Medulla oblongata (tissue), 1 donor: ENCODE measurements at regions not wholly inside any gene's neighbourhood (a gene's known extent, or its start where the extent isn't known, plus 50 kb on each side); places are given as distances from the start of the nearest gene placed in this dataset.

Experiments used
- DNase-seq: peaks from one replicate; pipeline ENCODE4 v3.0.0-alpha.2; 2015; ENCODE audit errors: extremely low spot score

- no peak for DNase-seq
Measured at GRCh38 chr2:137824501-137824900, 139.8 kb upstream of the HNMT start.

- DNase-seq = no peak
Measured at GRCh38 chr2:137826373-137827372, 137.6 kb upstream of the HNMT start.

GRCh38 chr2:137828624-137829023 is 135.6 kb upstream of the HNMT start:
- DNase-seq = no peak

GRCh38 chr2:137829251-137829650 is 135.0 kb upstream of the HNMT start:
- DNase-seq = no peak

GRCh38 chr2:137834760-137835379 is 129.4 kb upstream of the HNMT start:
- no peak for DNase-seq

- DNase-seq = no peak
Measured at GRCh38 chr2:137836671-137837070, 127.6 kb upstream of the HNMT start.

GRCh38 chr2:137837830-137838229 is 126.4 kb upstream of the HNMT start:
- DNase-seq = no peak

- DNase-seq = peak; percentile 56
Measured at GRCh38 chr2:137838255-137839092, 125.8 kb upstream of the HNMT start.

- no peak for DNase-seq
Measured at GRCh38 chr2:137842430-137842829, 121.8 kb upstream of the HNMT start.

- DNase-seq = no peak
Measured at GRCh38 chr2:137842952-137843351, 121.3 kb upstream of the HNMT start.

GRCh38 chr2:137845422-137845821 is 118.9 kb upstream of the HNMT start:
- DNase-seq = no peak

GRCh38 chr2:137846993-137847392 is 117.3 kb upstream of the HNMT start:
- no peak for DNase-seq

- DNase-seq = no peak
Measured at GRCh38 chr2:137847443-137847842, 116.8 kb upstream of the HNMT start.

- DNase-seq = no peak
Measured at GRCh38 chr2:137857881-137858280, 106.4 kb upstream of the HNMT start.

- no peak for DNase-seq
Measured at GRCh38 chr2:137862651-137863050, 101.6 kb upstream of the HNMT start.

GRCh38 chr2:137865954-137866540 is 98.2 kb upstream of the HNMT start:
- DNase-seq = peak; percentile 57

GRCh38 chr2:137870682-137871081 is 93.6 kb upstream of the HNMT start:
- no peak for DNase-seq

GRCh38 chr2:137872577-137872976 is 91.7 kb upstream of the HNMT start:
- DNase-seq = no peak

GRCh38 chr2:137873536-137874244 is 90.6 kb upstream of the HNMT start:
- DNase-seq = no peak

- no peak for DNase-seq
Measured at GRCh38 chr2:137879121-137879520, 85.2 kb upstream of the HNMT start.

GRCh38 chr2:137881711-137882110 is 82.6 kb upstream of the HNMT start:
- DNase-seq = no peak
